ENCODE measurements at regions not wholly inside any gene's neighbourhood (a gene's known extent, or its start where the extent isn't known, plus 50 kb on each side); places are given as distances from the start of the nearest gene placed in this dataset.

GRCh38 chr1:95983831-95984230 is 737.8 kb upstream of the PTBP2 start:
- TF ChIP-seq TAF1 (IDR thresholded peaks at IDR 0.05; ENCODE audit: borderline replicate concordance, low read depth, low read length), result no peak
- no peak for TF ChIP-seq CTCF (IDR thresholded peaks at IDR 0.05)
- no peak for TF ChIP-seq RAD21 (IDR thresholded peaks at IDR 0.05; ENCODE audit: low read length)
- no peak for TF ChIP-seq RCOR1 (IDR thresholded peaks at IDR 0.05; ENCODE audit: low read length)
- TF ChIP-seq CHD2 (IDR thresholded peaks at IDR 0.05; ENCODE audit: low read length, partially characterized antibody), result no peak
- TF ChIP-seq, protein P1, sequence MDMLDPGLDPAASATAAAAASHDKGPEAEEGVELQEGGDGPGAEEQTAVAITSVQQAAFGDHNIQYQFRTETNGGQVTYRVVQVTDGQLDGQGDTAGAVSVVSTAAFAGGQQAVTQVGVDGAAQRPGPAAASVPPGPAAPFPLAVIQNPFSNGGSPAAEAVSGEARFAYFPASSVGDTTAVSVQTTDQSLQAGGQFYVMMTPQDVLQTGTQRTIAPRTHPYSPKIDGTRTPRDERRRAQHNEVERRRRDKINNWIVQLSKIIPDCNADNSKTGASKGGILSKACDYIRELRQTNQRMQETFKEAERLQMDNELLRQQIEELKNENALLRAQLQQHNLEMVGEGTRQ (IDR thresholded peaks at IDR 0.05; ENCODE audit: borderline replicate concordance, low read depth, low read length), result no peak
- TF ChIP-seq PBX3 (IDR thresholded peaks at IDR 0.05), result no peak
- no peak for TF ChIP-seq JUND (IDR thresholded peaks at IDR 0.05)
- no peak for TF ChIP-seq FOXM1 (IDR thresholded peaks at IDR 0.05; ENCODE audit: low read depth)
- no peak for TF ChIP-seq POLR2AphosphoS5 (IDR thresholded peaks at IDR 0.05; ENCODE audit: low read depth, low read length)
- no peak for TF ChIP-seq RXRA (IDR thresholded peaks at IDR 0.05; ENCODE audit: borderline replicate concordance, low read depth)
- TF ChIP-seq YY1 (IDR thresholded peaks at IDR 0.05; ENCODE audit: low read depth), result no peak

Data from SK-N-SH (cell line).